ENCODE measurements at regions not wholly inside any gene's neighbourhood (a gene's known extent, or its start where the extent isn't known, plus 50 kb on each side); places are given as distances from the start of the nearest gene placed in this dataset.

GRCh38 chr3:88318067-88318466 is 168.3 kb downstream of the C3orf38 start:
- H3F3A ChIP-seq (replicated peaks; ENCODE audit: insufficient read depth) = no peaks in the 10 kb centered on the region
- H3K9me3 ChIP-seq = no peaks in the 10 kb centered on the region
- no peaks in the 10 kb centered on the region for H3K9me2 ChIP-seq
- no peaks in the 10 kb centered on the region for H3K4me1 ChIP-seq (ENCODE audit: control insufficient read depth in 1 of 2, insufficient read depth in 2 of 2, low read depth in 1 of 2, low read length in 1 of 2)
- 2% methylated on average over 3 of the region's 3 CpGs for WGBS (ENCODE audit: low lambda C conversion rate)
- no peaks in the 10 kb centered on the region for H3K36me3 ChIP-seq (replicated peaks in 1 of 2; ENCODE audit: control insufficient read depth in 1 of 2, insufficient read depth in 2 of 2, low read length in 1 of 2)
- no peak overlapping the region for H3K4me2 ChIP-seq
- no peak overlapping the region for H3K4me3 ChIP-seq (ENCODE audit: low read depth in 2 of 2, low read length in 1 of 2)
- ChIA-PET POLR2A (no interaction called here), CTCF (interaction anchor here (1.6 kb wide), 1 partner anchor 45 kb away, joined by 3 read pairs; no protein-coding TSS in a partner anchor)
- no peak overlapping the region for H2AFZ ChIP-seq (ENCODE audit: low read depth)
- no peaks in the 10 kb centered on the region for H4K20me1 ChIP-seq (ENCODE audit: insufficient read depth)
- no peak overlapping the region for H3K27ac ChIP-seq (ENCODE audit: low read depth in 2 of 2, low read length in 1 of 2)
- DNase-seq = no peak
- H3K27me3 ChIP-seq (ENCODE audit: insufficient read depth) = no peaks in the 10 kb centered on the region
- no peaks in the 10 kb centered on the region for H3K79me2 ChIP-seq (ENCODE audit: insufficient read depth)
- no peak for TF ChIP-seq USF2 (IDR thresholded peaks at IDR 0.05; ENCODE audit: borderline replicate concordance, low read depth, low read length)
- TF ChIP-seq SIN3A (IDR thresholded peaks at IDR 0.05; ENCODE audit: borderline replicate concordance, low read depth, low read length) = no peak
- H3K9ac ChIP-seq = no peak overlapping the region

- POLR2A ChIA-PET = no interaction called here
Observed at GRCh38 chr3:88321363-88322050, 171.7 kb downstream of the C3orf38 start.

GRCh38 chr3:88324788-88325187 is 175.0 kb downstream of the C3orf38 start:
- H3K79me2 ChIP-seq (ENCODE audit: insufficient read depth) = no peaks in the 10 kb centered on the region
- no peak overlapping the region for H3K4me3 ChIP-seq (ENCODE audit: low read depth in 2 of 2, low read length in 1 of 2)
- H3K4me2 ChIP-seq = no peak overlapping the region
- ChIA-PET POLR2A (no interaction called here), CTCF (no interaction called here)
- H3K27me3 ChIP-seq (ENCODE audit: insufficient read depth) = no peaks in the 10 kb centered on the region
- no peaks in the 10 kb centered on the region for H3K4me1 ChIP-seq (ENCODE audit: control insufficient read depth in 1 of 2, insufficient read depth in 2 of 2, low read depth in 1 of 2, low read length in 1 of 2)
- no peaks in the 10 kb centered on the region for H3K9me3 ChIP-seq
- no peaks in the 10 kb centered on the region for H3K9me2 ChIP-seq
- no peaks in the 10 kb centered on the region for H3F3A ChIP-seq (replicated peaks; ENCODE audit: insufficient read depth)
- TF ChIP-seq JUND (IDR thresholded peaks at IDR 0.05) = no peak
- no peak for TF ChIP-seq POLR2AphosphoS5 (IDR thresholded peaks at IDR 0.05; ENCODE audit: low read depth, low read length)
- TF ChIP-seq FOSL2 (IDR thresholded peaks at IDR 0.05; ENCODE audit: borderline replicate concordance, low read depth) = no peak
- no peaks in the 10 kb centered on the region for H4K20me1 ChIP-seq (ENCODE audit: insufficient read depth)
- H3K9ac ChIP-seq = no peak overlapping the region
- 6% methylated on average over 2 of the region's 2 CpGs for WGBS (ENCODE audit: low lambda C conversion rate)
- DNase-seq = no peak
- no peaks in the 10 kb centered on the region for H3K36me3 ChIP-seq (replicated peaks in 1 of 2; ENCODE audit: control insufficient read depth in 1 of 2, insufficient read depth in 2 of 2, low read length in 1 of 2)
- no peak overlapping the region for H2AFZ ChIP-seq (ENCODE audit: low read depth)
- H3K27ac ChIP-seq (ENCODE audit: low read depth in 2 of 2, low read length in 1 of 2) = no peak overlapping the region

More at GRCh38 chr3:88321363-88322050, 171.7 kb downstream of the C3orf38 start:
- 11% methylated on average over 3 of the region's 3 CpGs for WGBS (ENCODE audit: low lambda C conversion rate)
- Histone ChIP-seq H3K4me1 (ENCODE audit: control insufficient read depth in 1 of 2, insufficient read depth in 2 of 2, low read depth in 1 of 2, low read length in 1 of 2) (no peaks in the 10 kb centered on the region), H3K4me2 (no peak overlapping the region), H3K9ac (no peak overlapping the region), H3K36me3 (replicated peaks in 1 of 2; ENCODE audit: control insufficient read depth in 1 of 2, insufficient read depth in 2 of 2, low read length in 1 of 2) (no peaks in the 10 kb centered on the region), H3K27ac (ENCODE audit: low read depth in 2 of 2, low read length in 1 of 2) (no peak overlapping the region), H3K4me3 (ENCODE audit: low read depth in 2 of 2, low read length in 1 of 2) (no peak overlapping the region), H3K79me2 (ENCODE audit: insufficient read depth) (no peaks in the 10 kb centered on the region), H2AFZ (ENCODE audit: low read depth) (no peak overlapping the region), H3K9me3 (no peaks in the 10 kb centered on the region), H3K9me2 (no peaks in the 10 kb centered on the region), H3K27me3 (ENCODE audit: insufficient read depth) (no peaks in the 10 kb centered on the region), H3F3A (replicated peaks; ENCODE audit: insufficient read depth) (no peaks in the 10 kb centered on the region), H4K20me1 (ENCODE audit: insufficient read depth) (no peaks in the 10 kb centered on the region)
- TF ChIP-seq EP300 (IDR thresholded peaks at IDR 0.05; ENCODE audit: borderline replicate concordance in 1 of 2, low read depth in 1 of 2, low read length in 1 of 2) = no peak
- no peak for TF ChIP-seq GATA2 (CRISPR knock-in tag; IDR thresholded peaks at IDR 0.05)
- no peak for TF ChIP-seq MAX (IDR thresholded peaks at IDR 0.05; ENCODE audit: low read depth)
- TF ChIP-seq RAD21 (IDR thresholded peaks at IDR 0.05; ENCODE audit: low read length) = no peak
- no peak for TF ChIP-seq CHD2 (IDR thresholded peaks at IDR 0.05; ENCODE audit: low read length, partially characterized antibody)
- no peak for DNase-seq
- CTCF ChIA-PET = no interaction called here
